ENCODE measurements at regions not wholly inside any gene's neighbourhood (a gene's known extent, or its start where the extent isn't known, plus 50 kb on each side); places are given as distances from the start of the nearest gene placed in this dataset.
"Not testable (repeated sequence)": the region's sequence is repeated elsewhere in the genome, so short reads cannot be mapped to it uniquely, and the experiment has no call there.

GRCh38 chr12:73677520-73678291 lies 859.9 kb upstream of the ATXN7L3B start:
- TF ChIP-seq POLR2A (IDR thresholded peaks at IDR 0.05), result no peak
- no peak for TF ChIP-seq EP300 (IDR thresholded peaks at IDR 0.05)
- TF ChIP-seq CTCF (IDR thresholded peaks at IDR 0.05), result no peak
- no peak for DNase-seq (ENCODE audit: low spot score in 2 of 2)
- no peaks in the 10 kb centered on the region for H3K27me3 ChIP-seq
- H3K36me3 ChIP-seq, result no peaks in the 10 kb centered on the region
- 71 to 76% methylated on average over 4 of the region's 4 CpGs for WGBS, 2 donors
- H3K27ac ChIP-seq, result no peak overlapping the region
- H3K4me3 ChIP-seq, result no peak overlapping the region
- no peaks in the 10 kb centered on the region for H3K9me3 ChIP-seq
- H3K4me1 ChIP-seq, result no peaks in the 10 kb centered on the region

- Histone ChIP-seq H3K4me1 (no peaks in the 10 kb centered on the region), H3K36me3 (no peaks in the 10 kb centered on the region), H3K27ac (no peak overlapping the region), H3K27me3 (no peaks in the 10 kb centered on the region), H3K4me3 (no peak overlapping the region), H3K9me3 (no peaks in the 10 kb centered on the region)
- no peak for TF ChIP-seq EP300 (IDR thresholded peaks at IDR 0.05)
- TF ChIP-seq CTCF (IDR thresholded peaks at IDR 0.05), result no peak
- TF ChIP-seq POLR2A (IDR thresholded peaks at IDR 0.05), result no peak
- 62 to 66% methylated on average over 3 of the region's 3 CpGs for WGBS, 2 donors
- no peak for DNase-seq (ENCODE audit: low spot score in 2 of 2)
These were observed 859.3 kb upstream of the ATXN7L3B start for GRCh38 chr12:73678335-73678734.

- 77 to 82% methylated on average over 1 of the region's 1 CpG for WGBS, 2 donors
- H3K4me3 ChIP-seq, result no peak overlapping the region
- no peak for DNase-seq (ENCODE audit: low spot score in 2 of 2)
- no peaks in the 10 kb centered on the region for H3K36me3 ChIP-seq
- H3K9me3 ChIP-seq, result peaks cover 0 to 4% (median 0%) of the 10 kb centered on the region in 4 donors
- H3K27me3 ChIP-seq, result no peaks in the 10 kb centered on the region
- no peaks in the 10 kb centered on the region for H3K4me1 ChIP-seq
- H3K27ac ChIP-seq, result no peak overlapping the region
- TF ChIP-seq POLR2A (IDR thresholded peaks at IDR 0.05) (no peak), CTCF (IDR thresholded peaks at IDR 0.05) (no peak), EP300 (IDR thresholded peaks at IDR 0.05) (no peak)
These were observed 838.3 kb upstream of the ATXN7L3B start for GRCh38 chr12:73699318-73699717.

GRCh38 chr12:73714655-73715054 lies 823.0 kb upstream of the ATXN7L3B start:
- H3K4me1 ChIP-seq, result no peaks in the 10 kb centered on the region
- H3K27ac ChIP-seq, result no peak overlapping the region
- DNase-seq (ENCODE audit: low spot score in 2 of 2), result no peak
- no peaks in the 10 kb centered on the region for H3K9me3 ChIP-seq
- TF ChIP-seq CTCF (IDR thresholded peaks at IDR 0.05) (no peak), POLR2A (IDR thresholded peaks at IDR 0.05) (no peak), EP300 (IDR thresholded peaks at IDR 0.05) (no peak)
- 67 to 71% methylated on average over 2 of the region's 2 CpGs for WGBS, 2 donors
- no peak overlapping the region for H3K4me3 ChIP-seq
- no peaks in the 10 kb centered on the region for H3K36me3 ChIP-seq
- H3K27me3 ChIP-seq, result no peaks in the 10 kb centered on the region

- not testable (repeated sequence) for H3K4me3 ChIP-seq; DNase-seq (ENCODE audit: low spot score in 2 of 2); H3K36me3 ChIP-seq; H3K9me3 ChIP-seq; H3K27me3 ChIP-seq; H3K27ac ChIP-seq; H3K4me1 ChIP-seq
- WGBS, 2 donors, result 66 to 70% methylated on average over 2 of the region's 2 CpGs
These were observed 821.5 kb upstream of the ATXN7L3B start for GRCh38 chr12:73716143-73716542.

Measured in tibial nerve (tissue), 4 donors.